ENCODE measurements at regions not wholly inside any gene's neighbourhood (a gene's known extent, or its start where the extent isn't known, plus 50 kb on each side); places are given as distances from the start of the nearest gene placed in this dataset.
"Not testable (repeated sequence)": the region's sequence is repeated elsewhere in the genome, so short reads cannot be mapped to it uniquely, and the experiment has no call there.

GRCh38 chr15:84544586-84544985 lies 56.2 kb upstream of the ZSCAN2 start:
- not testable (repeated sequence) for DNase-seq (ENCODE audit: low read depth in 2 of 2)

DNA sequence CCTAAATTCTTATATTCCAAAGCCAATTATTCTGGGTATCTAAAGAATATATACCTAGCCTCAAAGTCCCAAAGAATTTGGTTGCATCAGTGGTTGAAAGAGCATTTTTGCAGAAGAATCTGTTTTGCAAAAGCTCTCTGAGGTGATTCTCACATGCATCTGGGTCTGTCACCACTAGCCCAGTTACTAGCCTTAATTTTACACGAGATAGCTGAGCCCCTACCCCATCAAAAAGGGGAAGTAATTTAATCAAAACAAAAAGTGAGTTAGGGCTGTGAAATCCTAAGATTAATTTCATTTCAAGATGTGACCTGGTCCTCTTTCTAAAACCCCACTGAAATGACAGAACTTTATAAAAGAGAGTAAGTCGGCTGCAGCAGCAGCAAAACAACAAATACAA lies 53.7 kb upstream of the ZSCAN2 start:
- not testable (repeated sequence) for DNase-seq (ENCODE audit: low read depth in 2 of 2)

DNA sequence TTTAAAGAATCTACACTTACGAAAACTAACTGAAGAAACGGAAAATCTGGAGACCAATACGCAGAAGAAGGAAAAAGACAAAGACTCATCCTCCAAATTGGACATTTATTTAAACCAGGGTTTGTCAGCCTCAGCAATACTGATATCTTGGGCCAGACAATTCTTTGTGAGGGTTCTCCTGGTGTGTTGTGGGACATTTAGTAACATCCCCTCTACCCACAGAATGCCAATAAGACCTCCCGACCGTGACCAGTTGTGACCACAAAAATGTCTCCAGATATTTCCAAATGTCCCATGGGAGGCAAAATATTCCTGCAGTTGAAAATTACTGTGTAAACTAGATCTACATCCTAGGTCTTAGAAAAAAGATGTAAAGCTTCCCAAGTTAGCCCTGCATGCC lies 50.3 kb upstream of the ZSCAN2 start:
- not testable (repeated sequence) for DNase-seq (ENCODE audit: low read depth in 2 of 2)
